Endothelial cell of umbilical vein (primary cell): ENCODE measurements at regions not wholly inside any gene's neighbourhood (a gene's known extent, or its start where the extent isn't known, plus 50 kb on each side); places are given as distances from the start of the nearest gene placed in this dataset.

Experiments used
- EZH2 ChIP-seq: IDR thresholded peaks from 2 replicates; pipeline ENCODE4 v1.6.1; 2012; ENCODE audit warnings: borderline replicate concordance, low read depth, mild to moderate bottlenecking, moderate library complexity, low read length, inconsistent platforms; ENCODE audit not compliant: severe bottlenecking
- GATA2 ChIP-seq: IDR thresholded peaks from 2 replicates; pipeline ENCODE4 v1.7.0; 2011; ENCODE audit warnings: low read depth, mild to moderate bottlenecking, moderate library complexity, mixed read lengths, low read length; ENCODE audit not compliant: insufficient read length, insufficient read depth
- JUN ChIP-seq: IDR thresholded peaks from 2 replicates; pipeline ENCODE4 v1.6.1; 2011; ENCODE audit warnings: borderline replicate concordance, low read depth; ENCODE audit not compliant: insufficient read length, insufficient read depth
- POLR2A ChIP-seq: IDR thresholded peaks from 2 replicates; pipeline ENCODE4 v1.6.1; 2012; ENCODE audit warnings: low read depth, mild to moderate bottlenecking, control low read depth, low read length
- POLR2AphosphoS5 ChIP-seq: IDR thresholded peaks from 2 replicates; pipeline ENCODE4 v1.6.1; 2012; ENCODE audit warnings: low read depth, mild to moderate bottlenecking, control low read depth, low read length, moderate library complexity; ENCODE audit not compliant: insufficient read depth
- TF ChIP-seq, protein P1 (sequence below), 2 donors: IDR thresholded peaks; 1 replicate in 1 of 2; 2 replicates in 1 of 2; pipeline ENCODE4 v1.5.1; 2011; ENCODE audit warnings: low read length in 2 of 2, mild to moderate bottlenecking in 2 of 2, moderate library complexity in 2 of 2, control low read depth in 1 of 2, inconsistent platforms in 1 of 2, low read depth in 1 of 2; ENCODE audit not compliant: insufficient read depth in 1 of 2; ENCODE audit errors: extremely low read depth in 1 of 2
- TF ChIP-seq, protein P2 (sequence below): IDR thresholded peaks from 2 replicates; pipeline ENCODE4 v1.6.1; 2011; ENCODE audit not compliant: insufficient read depth, insufficient read length

DNA sequence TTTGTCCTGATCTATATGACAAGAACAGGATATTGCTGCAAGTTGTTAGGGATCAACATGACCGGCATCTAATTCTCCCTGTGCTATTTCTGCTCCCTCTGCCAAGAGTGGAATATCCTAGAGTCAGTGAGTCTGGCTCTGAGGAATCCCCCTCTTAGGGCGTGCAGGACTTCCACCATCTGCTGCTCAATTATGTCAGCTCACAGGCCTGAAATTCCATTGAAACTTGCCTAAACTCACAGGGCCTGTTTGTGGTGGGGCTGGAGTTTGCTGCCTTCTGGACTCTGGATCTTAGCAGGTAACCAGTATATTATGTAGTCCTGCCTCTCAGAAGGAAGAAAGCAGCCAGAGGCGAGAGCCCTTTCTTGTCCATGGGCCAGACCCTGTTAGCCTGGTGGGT, 323.0 kb downstream of the TSN start:
- TF ChIP-seq EZH2 (no peak), POLR2A (no peak), POLR2AphosphoS5 (no peak), JUN (no peak), GATA2 (no peak)
- TF ChIP-seq, protein P1, sequence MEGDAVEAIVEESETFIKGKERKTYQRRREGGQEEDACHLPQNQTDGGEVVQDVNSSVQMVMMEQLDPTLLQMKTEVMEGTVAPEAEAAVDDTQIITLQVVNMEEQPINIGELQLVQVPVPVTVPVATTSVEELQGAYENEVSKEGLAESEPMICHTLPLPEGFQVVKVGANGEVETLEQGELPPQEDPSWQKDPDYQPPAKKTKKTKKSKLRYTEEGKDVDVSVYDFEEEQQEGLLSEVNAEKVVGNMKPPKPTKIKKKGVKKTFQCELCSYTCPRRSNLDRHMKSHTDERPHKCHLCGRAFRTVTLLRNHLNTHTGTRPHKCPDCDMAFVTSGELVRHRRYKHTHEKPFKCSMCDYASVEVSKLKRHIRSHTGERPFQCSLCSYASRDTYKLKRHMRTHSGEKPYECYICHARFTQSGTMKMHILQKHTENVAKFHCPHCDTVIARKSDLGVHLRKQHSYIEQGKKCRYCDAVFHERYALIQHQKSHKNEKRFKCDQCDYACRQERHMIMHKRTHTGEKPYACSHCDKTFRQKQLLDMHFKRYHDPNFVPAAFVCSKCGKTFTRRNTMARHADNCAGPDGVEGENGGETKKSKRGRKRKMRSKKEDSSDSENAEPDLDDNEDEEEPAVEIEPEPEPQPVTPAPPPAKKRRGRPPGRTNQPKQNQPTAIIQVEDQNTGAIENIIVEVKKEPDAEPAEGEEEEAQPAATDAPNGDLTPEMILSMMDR (IDR thresholded peaks at IDR 0.05; ENCODE audit: extremely low read depth in 1 of 2, insufficient read depth in 1 of 2, low read depth in 1 of 2, low read length in 2 of 2): no peak
- TF ChIP-seq, protein P2, sequence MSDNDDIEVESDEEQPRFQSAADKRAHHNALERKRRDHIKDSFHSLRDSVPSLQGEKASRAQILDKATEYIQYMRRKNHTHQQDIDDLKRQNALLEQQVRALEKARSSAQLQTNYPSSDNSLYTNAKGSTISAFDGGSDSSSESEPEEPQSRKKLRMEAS: no peak
